ENCODE measurements at regions not wholly inside any gene's neighbourhood (a gene's known extent, or its start where the extent isn't known, plus 50 kb on each side); places are given as distances from the start of the nearest gene placed in this dataset.
"Not testable (repeated sequence)": the region's sequence is repeated elsewhere in the genome, so short reads cannot be mapped to it uniquely, and the experiment has no call there.

- DNase-seq = no peak
Measured at GRCh38 chr19:28655054-28655453, 557.9 kb downstream of the UQCRFS1 start.

- peak in 1 of 2 donors; percentile 37 for DNase-seq
Measured at GRCh38 chr19:28652765-28653164, 560.2 kb downstream of the UQCRFS1 start.

- DNase-seq = no peak
Measured at GRCh38 chr19:28646629-28647028, 566.3 kb downstream of the UQCRFS1 start.

GRCh38 chr19:28644169-28644775, 568.7 kb downstream of the UQCRFS1 start:
- no peak for DNase-seq

GRCh38 chr19:28642787-28643683, 569.9 kb downstream of the UQCRFS1 start:
- no peak for DNase-seq

GRCh38 chr19:28641395-28641794, 571.6 kb downstream of the UQCRFS1 start:
- no peak for DNase-seq

GRCh38 chr19:28640506-28640905, 572.4 kb downstream of the UQCRFS1 start:
- no peak for DNase-seq

- DNase-seq = no peak
Measured at GRCh38 chr19:28638445-28638844, 574.5 kb downstream of the UQCRFS1 start.

GRCh38 chr19:28636706-28637105, 576.2 kb downstream of the UQCRFS1 start:
- DNase-seq = no peak

GRCh38 chr19:28636016-28636629, 576.8 kb downstream of the UQCRFS1 start:
- DNase-seq = no peak

- DNase-seq = no peak
Measured at GRCh38 chr19:28634837-28635236, 578.1 kb downstream of the UQCRFS1 start.

GRCh38 chr19:28634019-28634328, 579.0 kb downstream of the UQCRFS1 start:
- DNase-seq = no peak

GRCh38 chr19:28633319-28634018, 579.5 kb downstream of the UQCRFS1 start:
- no peak for DNase-seq

- no peak for DNase-seq
Measured at GRCh38 chr19:28632371-28633080, 580.4 kb downstream of the UQCRFS1 start.

GRCh38 chr19:28631961-28632360, 581.0 kb downstream of the UQCRFS1 start:
- DNase-seq = no peak

GRCh38 chr19:28627669-28628068, 585.3 kb downstream of the UQCRFS1 start:
- DNase-seq = no peak

GRCh38 chr19:28626407-28626806, 586.5 kb downstream of the UQCRFS1 start:
- DNase-seq = not testable (repeated sequence)

GRCh38 chr19:28619816-28620429, 593.0 kb downstream of the UQCRFS1 start:
- DNase-seq = no peak

GRCh38 chr19:28618504-28618903, 594.4 kb downstream of the UQCRFS1 start:
- DNase-seq = no peak

- no peak for DNase-seq
Measured at GRCh38 chr19:28615966-28616365, 597.0 kb downstream of the UQCRFS1 start.

- DNase-seq = no peak
Measured at GRCh38 chr19:28615546-28615916, 597.4 kb downstream of the UQCRFS1 start.

All from hippocampal formation (tissue), 2 donors.